Liver (tissue), 8 donors: ENCODE measurements at regions not wholly inside any gene's neighbourhood (a gene's known extent, or its start where the extent isn't known, plus 50 kb on each side); places are given as distances from the start of the nearest gene placed in this dataset.

Experiments used
- DNase-seq: peaks from one replicate; pipeline ENCODE4 v3.0.0-alpha.2; 2017; ENCODE audit warnings: low spot score
- H3K27ac ChIP-seq, 2 donors: one replicate each; pipeline ENCODE4 v1.7.0; 2013; ENCODE audit warnings: inconsistent platforms in 2 of 2, low read length in 2 of 2, control low read depth in 1 of 2, low read depth in 1 of 2, mild to moderate bottlenecking in 1 of 2
- H3K27me3 ChIP-seq, 4 donors: one replicate each; pipeline versions ENCODE4 v1.6.1 to v1.7.0; 2013; ENCODE audit warnings: low read length in 3 of 4, inconsistent platforms in 1 of 4, mild to moderate bottlenecking in 1 of 4, moderate library complexity in 1 of 4; ENCODE audit not compliant: control insufficient read depth in 4 of 4, insufficient read depth in 4 of 4
- H3K36me3 ChIP-seq, 4 donors: one replicate each; pipeline versions ENCODE4 v1.6.1 to v1.7.0; 2013; ENCODE audit warnings: low read length in 3 of 4, mild to moderate bottlenecking in 3 of 4, low read depth in 1 of 4, moderate library complexity in 1 of 4; ENCODE audit not compliant: control insufficient read depth in 4 of 4, insufficient read depth in 3 of 4
- H3K4me1 ChIP-seq, 4 donors: one replicate each; pipeline versions ENCODE4 v1.6.1 to v1.7.0; 2013; ENCODE audit warnings: low read length in 3 of 4, mild to moderate bottlenecking in 3 of 4, moderate library complexity in 1 of 4; ENCODE audit not compliant: control insufficient read depth in 4 of 4, insufficient read depth in 4 of 4
- H3K4me3 ChIP-seq, 3 donors: one replicate each; pipeline versions ENCODE4 v1.6.1 to v1.7.0; 2013; ENCODE audit warnings: low read length in 3 of 3, control low read depth in 1 of 3, low read depth in 1 of 3, mild to moderate bottlenecking in 1 of 3
- H3K9ac ChIP-seq, 2 donors: one replicate each; pipeline ENCODE4 v1.7.0; 2013; ENCODE audit warnings: low read length in 2 of 2, mild to moderate bottlenecking in 2 of 2, moderate library complexity in 2 of 2, control low read depth in 1 of 2, low read depth in 1 of 2
- H3K9me3 ChIP-seq, 4 donors: one replicate each; pipeline versions ENCODE4 v1.6.1 to v1.7.0; 2013; ENCODE audit warnings: low read length in 3 of 4; ENCODE audit not compliant: control insufficient read depth in 4 of 4
- EGR1 ChIP-seq, 2 donors: IDR thresholded peaks; 2 replicates each; pipeline ENCODE4 v1.6.1; 2016 to 2018; ENCODE audit warnings: antibody characterized with exemption in 2 of 2, low read depth in 2 of 2
- FOXA1 ChIP-seq: IDR thresholded peaks from 2 replicates; pipeline ENCODE4 v1.6.1; 2016; ENCODE audit warnings: antibody characterized with exemption
- FOXA2 ChIP-seq: IDR thresholded peaks from 2 replicates; pipeline ENCODE4 v1.6.1; 2016; ENCODE audit warnings: antibody characterized with exemption
- GABPA ChIP-seq, 2 donors: IDR thresholded peaks in 1 of 2; conservative IDR thresholded peaks in 1 of 2; 2 replicates each; pipeline ENCODE4 v1.6.1; 2016; ENCODE audit warnings: antibody characterized with exemption in 2 of 2, mild to moderate bottlenecking in 1 of 2, moderate library complexity in 1 of 2
- HNF4A ChIP-seq, 2 donors: conservative IDR thresholded peaks; 2 replicates each; pipeline ENCODE4 v1.6.1; 2016; ENCODE audit warnings: antibody characterized with exemption in 2 of 2, mild to moderate bottlenecking in 2 of 2
- HNF4G ChIP-seq: IDR thresholded peaks from 2 replicates; pipeline ENCODE4 v1.6.1; 2016; ENCODE audit warnings: antibody characterized with exemption
- JUND ChIP-seq, 2 donors: IDR thresholded peaks; 2 replicates each; pipeline ENCODE4 v1.6.1; 2016; ENCODE audit warnings: antibody characterized with exemption in 2 of 2
- NR2F2 ChIP-seq: IDR thresholded peaks from 2 replicates; pipeline ENCODE4 v1.6.1; 2016; ENCODE audit warnings: antibody characterized with exemption
- RAD21 ChIP-seq, 2 donors: IDR thresholded peaks; 2 replicates each; pipeline ENCODE4 v1.6.1; 2016; ENCODE audit warnings: antibody characterized with exemption in 2 of 2, mild to moderate bottlenecking in 2 of 2
- RXRA ChIP-seq, 2 donors: IDR thresholded peaks; 2 replicates each; pipeline ENCODE4 v1.6.1; 2017 to 2018; ENCODE audit warnings: antibody characterized with exemption in 2 of 2, mild to moderate bottlenecking in 1 of 2
- TAF1 ChIP-seq: conservative IDR thresholded peaks from 2 replicates; pipeline ENCODE4 v1.6.1; 2016; ENCODE audit warnings: antibody characterized with exemption, mild to moderate bottlenecking
- YY1 ChIP-seq: IDR thresholded peaks from 2 replicates; pipeline ENCODE4 v1.6.1; 2016; ENCODE audit warnings: antibody characterized with exemption, mild to moderate bottlenecking
- WGBS: extraction: QIAGEN DNeasy Blood & Tissue Kit; methylation state at CpG from one replicate; pipeline ENCODE4 v1.1.7; 2013; 5-methylcytosine and 5-hydroxymethylcytosine counted together
- TF ChIP-seq, protein P1 (sequence below): fragments of 150-350 bp; IDR thresholded peaks from 2 replicates; pipeline ENCODE4 v1.5.1; 2017; ENCODE audit warnings: improper control_type of control experiment, low read depth, low read length; ENCODE audit not compliant: missing input control
- TF ChIP-seq, protein P2 (sequence below): IDR thresholded peaks from 2 replicates; pipeline ENCODE4 v1.6.1; 2016; ENCODE audit warnings: antibody characterized with exemption
- TF ChIP-seq, protein P3 (sequence below): IDR thresholded peaks from 2 replicates; pipeline ENCODE4 v1.6.1; 2016; ENCODE audit warnings: antibody characterized with exemption
- TF ChIP-seq, protein P4 (sequence below): IDR thresholded peaks from 2 replicates; pipeline ENCODE4 v1.6.1; 2016; ENCODE audit warnings: antibody characterized with exemption
- donor health status: healthy.
- donor health status: healthy.
- donor health status: healthy.
- donor health status: healthy.
- donor health status: healthy.

DNA sequence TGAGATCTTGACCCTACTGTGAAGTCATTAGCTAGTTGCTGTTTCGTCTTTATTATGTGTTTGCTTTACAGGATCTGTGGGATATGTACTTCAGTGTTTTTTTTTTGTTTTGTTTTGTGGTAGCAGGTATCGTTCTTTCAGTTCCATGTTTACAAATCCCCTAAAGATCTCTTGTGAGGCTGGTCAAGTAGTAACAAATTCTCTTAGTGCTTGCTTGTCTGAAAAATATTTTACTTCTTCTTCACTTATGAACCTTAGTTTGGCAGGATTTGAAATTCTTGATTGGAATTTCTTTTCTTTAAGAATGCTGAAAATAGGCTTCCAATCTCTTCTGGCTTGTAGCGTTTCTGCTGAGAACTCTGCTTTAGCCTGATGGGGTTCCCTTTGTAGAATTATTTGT lies 235.8 kb upstream of the ALCAM start (continued):
- TF ChIP-seq, protein P1, sequence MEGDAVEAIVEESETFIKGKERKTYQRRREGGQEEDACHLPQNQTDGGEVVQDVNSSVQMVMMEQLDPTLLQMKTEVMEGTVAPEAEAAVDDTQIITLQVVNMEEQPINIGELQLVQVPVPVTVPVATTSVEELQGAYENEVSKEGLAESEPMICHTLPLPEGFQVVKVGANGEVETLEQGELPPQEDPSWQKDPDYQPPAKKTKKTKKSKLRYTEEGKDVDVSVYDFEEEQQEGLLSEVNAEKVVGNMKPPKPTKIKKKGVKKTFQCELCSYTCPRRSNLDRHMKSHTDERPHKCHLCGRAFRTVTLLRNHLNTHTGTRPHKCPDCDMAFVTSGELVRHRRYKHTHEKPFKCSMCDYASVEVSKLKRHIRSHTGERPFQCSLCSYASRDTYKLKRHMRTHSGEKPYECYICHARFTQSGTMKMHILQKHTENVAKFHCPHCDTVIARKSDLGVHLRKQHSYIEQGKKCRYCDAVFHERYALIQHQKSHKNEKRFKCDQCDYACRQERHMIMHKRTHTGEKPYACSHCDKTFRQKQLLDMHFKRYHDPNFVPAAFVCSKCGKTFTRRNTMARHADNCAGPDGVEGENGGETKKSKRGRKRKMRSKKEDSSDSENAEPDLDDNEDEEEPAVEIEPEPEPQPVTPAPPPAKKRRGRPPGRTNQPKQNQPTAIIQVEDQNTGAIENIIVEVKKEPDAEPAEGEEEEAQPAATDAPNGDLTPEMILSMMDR = no peak

DNA sequence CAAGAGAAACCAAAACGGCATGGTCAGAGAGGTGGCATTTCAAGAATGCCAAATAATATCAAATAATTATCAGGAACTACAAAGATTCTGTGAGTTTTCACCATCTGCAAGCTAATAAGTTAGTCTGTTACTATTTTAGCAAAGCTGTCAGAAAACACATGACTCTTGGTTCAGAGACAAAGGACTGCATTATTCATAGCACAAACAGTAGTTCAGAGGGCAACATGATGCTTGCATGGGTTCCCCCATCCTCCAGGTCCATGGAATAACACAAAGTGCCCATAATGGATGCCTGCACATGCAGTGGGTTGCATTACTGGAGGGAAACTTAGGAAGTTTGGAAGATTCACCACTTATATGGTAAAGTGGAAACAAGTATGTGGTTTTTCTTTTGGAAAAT lies 228.8 kb upstream of the ALCAM start:
- TF ChIP-seq FOXA1 = no peak
- TF ChIP-seq EGR1 (IDR thresholded peaks at IDR 0.05; ENCODE audit: low read depth in 2 of 2) = no peak
- TF ChIP-seq HNF4A (conservative IDR thresholded peaks at IDR 0.05) = no peak
- 73% methylated on average over 1 of the region's 1 CpG for WGBS
- H3K9ac ChIP-seq = no peak overlapping the region

DNA sequence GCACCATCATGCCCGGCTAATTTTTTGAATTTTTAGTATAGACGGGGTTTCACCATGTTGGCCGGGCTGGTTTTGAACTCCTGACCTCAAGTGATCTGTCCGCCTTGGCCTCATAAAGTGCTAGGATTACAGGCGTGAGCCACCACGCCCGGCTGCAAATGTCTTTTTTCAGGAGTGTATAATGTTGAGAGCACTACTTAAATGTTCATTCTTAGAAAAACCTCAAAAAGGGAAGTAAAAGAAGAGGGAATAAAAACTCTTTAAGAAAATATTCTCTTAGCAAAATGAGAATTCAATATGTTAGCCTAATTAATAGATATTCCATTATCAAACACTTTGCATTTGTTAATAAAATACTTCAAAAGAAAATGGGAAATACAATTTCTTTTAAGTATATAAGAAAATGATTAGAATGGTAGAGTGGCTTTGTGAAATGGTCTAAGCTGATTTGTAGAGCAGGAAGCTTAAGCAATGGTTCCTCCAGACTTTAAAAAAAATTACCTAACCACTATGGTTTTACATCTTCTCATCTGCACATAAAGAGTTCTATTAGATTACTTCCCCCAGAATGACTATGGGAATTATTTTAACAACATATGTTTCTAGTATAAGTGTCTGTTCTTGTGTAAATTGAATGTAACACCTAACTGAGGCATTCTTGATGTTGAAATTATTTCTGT lies 226.7 kb upstream of the ALCAM start:
- Histone ChIP-seq H3K4me1 (peaks cover 0 to 7% (median 2%) of the 10 kb centered on the region in 4 donors), H3K9ac (no peak overlapping the region), H3K9me3 (no peaks in the 10 kb centered on the region), H3K27me3 (no peaks in the 10 kb centered on the region), H3K4me3 (no peak overlapping the region), H3K36me3 (no peaks in the 10 kb centered on the region), H3K27ac (no peak overlapping the region)
- no peak for DNase-seq
- 83% methylated on average over 7 of the region's 7 CpGs for WGBS
- no peak for TF ChIP-seq RAD21 (IDR thresholded peaks at IDR 0.05)
- TF ChIP-seq FOXA2 = no peak
- no peak for TF ChIP-seq NR2F2
- TF ChIP-seq, protein P2, sequence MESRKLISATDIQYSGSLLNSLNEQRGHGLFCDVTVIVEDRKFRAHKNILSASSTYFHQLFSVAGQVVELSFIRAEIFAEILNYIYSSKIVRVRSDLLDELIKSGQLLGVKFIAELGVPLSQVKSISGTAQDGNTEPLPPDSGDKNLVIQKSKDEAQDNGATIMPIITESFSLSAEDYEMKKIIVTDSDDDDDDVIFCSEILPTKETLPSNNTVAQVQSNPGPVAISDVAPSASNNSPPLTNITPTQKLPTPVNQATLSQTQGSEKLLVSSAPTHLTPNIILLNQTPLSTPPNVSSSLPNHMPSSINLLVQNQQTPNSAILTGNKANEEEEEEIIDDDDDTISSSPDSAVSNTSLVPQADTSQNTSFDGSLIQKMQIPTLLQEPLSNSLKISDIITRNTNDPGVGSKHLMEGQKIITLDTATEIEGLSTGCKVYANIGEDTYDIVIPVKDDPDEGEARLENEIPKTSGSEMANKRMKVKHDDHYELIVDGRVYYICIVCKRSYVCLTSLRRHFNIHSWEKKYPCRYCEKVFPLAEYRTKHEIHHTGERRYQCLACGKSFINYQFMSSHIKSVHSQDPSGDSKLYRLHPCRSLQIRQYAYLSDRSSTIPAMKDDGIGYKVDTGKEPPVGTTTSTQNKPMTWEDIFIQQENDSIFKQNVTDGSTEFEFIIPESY = no peak
- TF ChIP-seq, protein P1 = no peak

More for the DNA sequence above, 228.8 kb upstream of the ALCAM start:
- no peaks in the 10 kb centered on the region for H3K36me3 ChIP-seq
- no peak overlapping the region for H3K4me3 ChIP-seq
- H3K4me1 ChIP-seq = peaks cover 0 to 7% (median 2%) of the 10 kb centered on the region in 4 donors
- no peak overlapping the region for H3K27ac ChIP-seq
- no peak for DNase-seq
- H3K27me3 ChIP-seq = no peaks in the 10 kb centered on the region
- no peaks in the 10 kb centered on the region for H3K9me3 ChIP-seq

DNA sequence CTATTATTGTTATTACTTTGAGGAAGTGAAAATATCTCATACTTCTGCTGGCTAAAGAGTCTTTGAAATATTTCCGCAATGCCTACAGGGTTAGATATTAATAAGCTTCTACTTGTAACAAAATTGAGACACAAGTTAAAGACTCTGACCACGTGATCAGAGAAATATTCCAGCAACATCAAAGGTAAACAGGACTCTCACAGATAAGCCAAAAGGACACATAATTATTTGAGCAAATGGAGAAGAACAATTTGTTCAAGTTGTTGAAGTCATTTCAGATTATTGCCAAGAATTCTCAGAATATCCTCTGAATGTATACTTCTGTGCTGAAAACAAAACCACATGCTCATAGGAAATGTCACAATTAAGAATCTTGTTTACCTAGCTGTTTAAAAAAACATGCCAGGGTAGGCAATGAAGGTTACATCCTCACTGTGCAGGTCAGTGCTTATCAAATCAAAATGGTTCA lies 225.8 kb upstream of the ALCAM start:
- no peaks in the 10 kb centered on the region for H3K9me3 ChIP-seq
- no peak overlapping the region for H3K4me3 ChIP-seq
- TF ChIP-seq RAD21 (IDR thresholded peaks at IDR 0.05) (no peak), YY1 (no peak), GABPA (IDR thresholded peaks at IDR 0.05 in 1 of 2, conservative IDR thresholded peaks at IDR 0.05 in 1 of 2) (no peak), HNF4G (no peak), JUND (IDR thresholded peaks at IDR 0.05) (no peak), EGR1 (IDR thresholded peaks at IDR 0.05; ENCODE audit: low read depth in 2 of 2) (no peak), FOXA2 (peak; percentile 80), RXRA (IDR thresholded peaks at IDR 0.05) (peak in 1 of 2 donors; percentile 15), NR2F2 (no peak), TAF1 (no peak), HNF4A (conservative IDR thresholded peaks at IDR 0.05) (no peak), FOXA1 (peak; percentile 40)
- TF ChIP-seq, protein P3, sequence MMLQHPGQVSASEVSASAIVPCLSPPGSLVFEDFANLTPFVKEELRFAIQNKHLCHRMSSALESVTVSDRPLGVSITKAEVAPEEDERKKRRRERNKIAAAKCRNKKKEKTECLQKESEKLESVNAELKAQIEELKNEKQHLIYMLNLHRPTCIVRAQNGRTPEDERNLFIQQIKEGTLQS = no peak
- TF ChIP-seq, protein P4, sequence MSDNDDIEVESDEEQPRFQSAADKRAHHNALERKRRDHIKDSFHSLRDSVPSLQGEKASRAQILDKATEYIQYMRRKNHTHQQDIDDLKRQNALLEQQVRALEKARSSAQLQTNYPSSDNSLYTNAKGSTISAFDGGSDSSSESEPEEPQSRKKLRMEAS = no peak
- TF ChIP-seq, protein P1 = no peak
- H3K4me1 ChIP-seq = peaks cover 0 to 7% (median 2%) of the 10 kb centered on the region in 4 donors
- H3K27me3 ChIP-seq = no peaks in the 10 kb centered on the region
- WGBS = 45% methylated on average over 2 of the region's 2 CpGs
- no peak overlapping the region for H3K9ac ChIP-seq
- no peak for DNase-seq
- no peak overlapping the region for H3K27ac ChIP-seq
- no peaks in the 10 kb centered on the region for H3K36me3 ChIP-seq
